Astrocyte (in vitro differentiated cells and primary cell): ENCODE measurements at regions not wholly inside any gene's neighbourhood (a gene's known extent, or its start where the extent isn't known, plus 50 kb on each side); places are given as distances from the start of the nearest gene placed in this dataset.

Source experiments
- DNase-seq: peaks from one replicate; pipeline ENCODE4 v3.0.0-alpha.2; 2010; ENCODE audit warnings: low read depth
- FAIRE-seq: peaks from 2 replicates; lab custom pipeline; 2011; peaks lifted over from hg19 to GRCh38; lab: Jason Lieb, UNC
- H2AFZ ChIP-seq: 2 replicates; pipeline ENCODE4 v1.6.0; 2012; ENCODE audit warnings: low read depth, low read length, inconsistent platforms
- H3K27ac ChIP-seq: 2 replicates; pipeline ENCODE4 v1.5.1; 2011; ENCODE audit warnings: low read depth, low read length, inconsistent platforms
- H3K27me3 ChIP-seq: 2 replicates; pipeline ENCODE4 v1.6.0; 2011; ENCODE audit warnings: low read length, inconsistent platforms; ENCODE audit not compliant: insufficient read depth
- H3K36me3 ChIP-seq: 2 replicates; pipeline ENCODE4 v1.5.1; 2011; ENCODE audit warnings: low read length, inconsistent platforms; ENCODE audit not compliant: insufficient read depth
- H3K4me1 ChIP-seq: 2 replicates; pipeline ENCODE4 v1.5.1; 2011; ENCODE audit warnings: low read length, inconsistent platforms; ENCODE audit not compliant: insufficient read depth
- H3K4me2 ChIP-seq: 2 replicates; pipeline ENCODE4 v1.6.0; 2012; ENCODE audit warnings: low read length, inconsistent platforms
- H3K4me3 ChIP-seq: 2 replicates; pipeline ENCODE4 v1.5.1; 2011; ENCODE audit warnings: low read depth, mild to moderate bottlenecking, low read length, inconsistent platforms; ENCODE audit not compliant: insufficient read depth
- H3K79me2 ChIP-seq: 2 replicates; pipeline ENCODE4 v1.6.0; 2012; ENCODE audit warnings: mild to moderate bottlenecking, low read length, inconsistent platforms; ENCODE audit not compliant: insufficient read depth
- H3K9ac ChIP-seq: 2 replicates; pipeline ENCODE4 v1.6.0; 2012; ENCODE audit warnings: mild to moderate bottlenecking, low read length, inconsistent platforms
- H3K9me3 ChIP-seq: 2 replicates; pipeline ENCODE4 v1.5.1; 2012; ENCODE audit warnings: low read depth, mild to moderate bottlenecking, low read length, inconsistent platforms; ENCODE audit not compliant: insufficient read depth
- H4K20me1 ChIP-seq: 2 replicates; pipeline ENCODE4 v1.6.0; 2012; ENCODE audit warnings: low read length, inconsistent platforms; ENCODE audit not compliant: insufficient read depth
- H3K27ac Mint-ChIP-seq: one replicate; pipeline ENCODE4 v1.8.0; 2021; ENCODE audit warnings: mild to moderate bottlenecking, mixed read lengths; ENCODE audit not compliant: unreplicated experiment
- H3K27me3 Mint-ChIP-seq: one replicate; pipeline ENCODE4 v1.8.0; 2021; ENCODE audit warnings: low read depth, mixed read lengths; ENCODE audit not compliant: unreplicated experiment
- H3K36me3 Mint-ChIP-seq: one replicate; pipeline ENCODE4 v1.8.0; 2021; ENCODE audit warnings: low read depth, mixed read lengths; ENCODE audit not compliant: unreplicated experiment
- H3K4me1 Mint-ChIP-seq: one replicate; pipeline ENCODE4 v1.8.0; 2021; ENCODE audit warnings: low read depth, mixed read lengths; ENCODE audit not compliant: unreplicated experiment
- H3K4me3 Mint-ChIP-seq: one replicate; pipeline ENCODE4 v1.8.0; 2021; ENCODE audit warnings: mild to moderate bottlenecking, moderate library complexity, mixed read lengths; ENCODE audit not compliant: unreplicated experiment
- H3K9me3 Mint-ChIP-seq: one replicate; pipeline ENCODE4 v1.8.0; 2021; ENCODE audit warnings: mild to moderate bottlenecking, mixed read lengths; ENCODE audit not compliant: unreplicated experiment
- EZH2 ChIP-seq: IDR thresholded peaks from 2 replicates; pipeline ENCODE4 v1.6.1; 2012; ENCODE audit warnings: mild to moderate bottlenecking, low read length, inconsistent platforms; ENCODE audit not compliant: insufficient read depth
- TF ChIP-seq, protein P1 (sequence below): IDR thresholded peaks from 2 replicates; pipeline ENCODE4 v1.5.1; 2011; ENCODE audit warnings: low read depth, mild to moderate bottlenecking, inconsistent platforms, low read length, moderate library complexity; ENCODE audit not compliant: insufficient read depth

DNA sequence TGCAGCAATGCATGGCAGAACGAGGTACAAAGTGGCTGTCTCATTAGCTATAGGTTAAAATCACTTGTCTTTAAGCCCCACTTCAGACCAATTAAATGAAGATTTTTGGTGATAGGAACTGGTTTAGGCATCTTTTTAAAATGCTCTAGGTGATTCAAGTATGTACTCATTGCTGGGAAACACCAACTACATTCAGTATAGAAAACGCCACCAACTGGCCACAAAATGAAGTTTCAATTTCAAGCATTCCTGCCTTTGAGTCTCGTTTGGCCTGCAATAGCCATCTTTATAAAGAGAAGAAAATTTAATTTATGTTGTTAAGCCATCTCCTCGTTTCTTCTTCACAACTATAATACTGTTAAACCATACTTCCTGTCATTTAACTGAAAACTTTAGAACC, 587.9 kb downstream of the GBE1 start:
- TF ChIP-seq, protein P1, sequence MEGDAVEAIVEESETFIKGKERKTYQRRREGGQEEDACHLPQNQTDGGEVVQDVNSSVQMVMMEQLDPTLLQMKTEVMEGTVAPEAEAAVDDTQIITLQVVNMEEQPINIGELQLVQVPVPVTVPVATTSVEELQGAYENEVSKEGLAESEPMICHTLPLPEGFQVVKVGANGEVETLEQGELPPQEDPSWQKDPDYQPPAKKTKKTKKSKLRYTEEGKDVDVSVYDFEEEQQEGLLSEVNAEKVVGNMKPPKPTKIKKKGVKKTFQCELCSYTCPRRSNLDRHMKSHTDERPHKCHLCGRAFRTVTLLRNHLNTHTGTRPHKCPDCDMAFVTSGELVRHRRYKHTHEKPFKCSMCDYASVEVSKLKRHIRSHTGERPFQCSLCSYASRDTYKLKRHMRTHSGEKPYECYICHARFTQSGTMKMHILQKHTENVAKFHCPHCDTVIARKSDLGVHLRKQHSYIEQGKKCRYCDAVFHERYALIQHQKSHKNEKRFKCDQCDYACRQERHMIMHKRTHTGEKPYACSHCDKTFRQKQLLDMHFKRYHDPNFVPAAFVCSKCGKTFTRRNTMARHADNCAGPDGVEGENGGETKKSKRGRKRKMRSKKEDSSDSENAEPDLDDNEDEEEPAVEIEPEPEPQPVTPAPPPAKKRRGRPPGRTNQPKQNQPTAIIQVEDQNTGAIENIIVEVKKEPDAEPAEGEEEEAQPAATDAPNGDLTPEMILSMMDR, result no peak
- no peak for TF ChIP-seq EZH2
- no peaks in the 10 kb centered on the region for H3K36me3 Mint-ChIP-seq
- no peak overlapping the region for H3K27ac Mint-ChIP-seq
- H3K27me3 Mint-ChIP-seq, result no peaks in the 10 kb centered on the region
- H3K4me1 Mint-ChIP-seq, result no peaks in the 10 kb centered on the region
- H3K9me3 Mint-ChIP-seq, result no peaks in the 10 kb centered on the region
- no peaks in the 10 kb centered on the region for H3K9me3 ChIP-seq
- no peak overlapping the region for H3K4me2 ChIP-seq
- H2AFZ ChIP-seq, result no peak overlapping the region
- no peak for DNase-seq
- no peaks in the 10 kb centered on the region for H4K20me1 ChIP-seq
- H3K9ac ChIP-seq, result no peak overlapping the region
- no peak overlapping the region for H3K4me3 Mint-ChIP-seq
- no peaks in the 10 kb centered on the region for H3K79me2 ChIP-seq
- no peak overlapping the region for H3K27ac ChIP-seq
- no peaks in the 10 kb centered on the region for H3K4me1 ChIP-seq
- no peaks in the 10 kb centered on the region for H3K36me3 ChIP-seq
- no peak for FAIRE-seq
- H3K4me3 ChIP-seq, result no peak overlapping the region
- H3K27me3 ChIP-seq, result no peaks in the 10 kb centered on the region

DNA sequence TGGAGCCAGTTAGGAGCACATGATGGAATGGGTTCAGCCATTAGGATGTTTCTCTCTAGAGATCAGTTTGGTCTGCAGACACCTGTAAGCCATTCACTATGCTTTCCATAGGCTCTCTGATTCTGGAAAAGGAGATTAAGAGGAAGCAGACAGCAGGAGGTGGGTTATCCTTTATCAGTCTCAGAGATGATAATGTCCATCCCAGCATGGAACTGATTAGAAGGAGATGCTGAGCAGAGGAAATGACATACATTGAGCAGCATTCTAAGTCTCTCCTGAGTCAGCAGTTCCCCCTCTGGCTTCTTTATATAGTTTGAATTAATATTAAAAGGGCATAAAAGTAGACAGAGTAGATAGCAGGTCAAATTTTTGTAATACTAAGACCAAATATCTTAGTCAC, 591.1 kb downstream of the GBE1 start:
- H3K27me3 ChIP-seq, result no peaks in the 10 kb centered on the region
- Mint-ChIP-seq H3K27ac (no peak overlapping the region), H3K9me3 (no peaks in the 10 kb centered on the region), H3K4me3 (no peak overlapping the region), H3K27me3 (no peaks in the 10 kb centered on the region), H3K4me1 (no peaks in the 10 kb centered on the region), H3K36me3 (no peaks in the 10 kb centered on the region)
- DNase-seq (no peak), FAIRE-seq (no peak)
- H3K9ac ChIP-seq, result no peak overlapping the region
- H3K4me2 ChIP-seq, result no peak overlapping the region
- H3K27ac ChIP-seq, result no peak overlapping the region
- no peak for TF ChIP-seq EZH2
- TF ChIP-seq, protein P1, result no peak
- H3K79me2 ChIP-seq, result no peaks in the 10 kb centered on the region
- no peaks in the 10 kb centered on the region for H3K36me3 ChIP-seq
- no peak overlapping the region for H2AFZ ChIP-seq
- H4K20me1 ChIP-seq, result no peaks in the 10 kb centered on the region
- no peaks in the 10 kb centered on the region for H3K9me3 ChIP-seq
- no peak overlapping the region for H3K4me3 ChIP-seq
- no peaks in the 10 kb centered on the region for H3K4me1 ChIP-seq

DNA sequence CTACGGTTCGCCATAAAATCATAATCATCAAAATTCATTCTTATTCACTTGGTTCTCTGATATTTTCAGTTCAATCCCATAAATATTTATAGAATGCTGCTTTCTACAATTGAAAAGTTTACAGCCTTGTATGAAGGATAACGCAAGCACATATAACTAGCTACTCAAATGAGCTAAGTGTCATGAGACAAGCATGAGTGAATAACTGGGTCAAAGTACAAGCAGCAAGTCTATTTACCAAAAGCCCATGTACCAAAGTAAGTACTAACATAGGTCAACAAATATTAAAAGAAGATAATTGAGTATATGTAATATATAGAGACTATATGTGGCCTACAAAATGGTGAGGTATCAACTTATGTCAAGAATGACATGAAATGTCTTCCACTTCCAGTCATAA, 596.6 kb downstream of the GBE1 start:
- Histone ChIP-seq H2AFZ (no peak overlapping the region), H3K4me1 (no peaks in the 10 kb centered on the region), H3K9me3 (no peaks in the 10 kb centered on the region), H3K4me2 (no peak overlapping the region), H3K79me2 (no peaks in the 10 kb centered on the region), H3K27me3 (no peaks in the 10 kb centered on the region), H4K20me1 (no peaks in the 10 kb centered on the region), H3K9ac (no peak overlapping the region), H3K4me3 (no peak overlapping the region), H3K27ac (no peak overlapping the region), H3K36me3 (no peaks in the 10 kb centered on the region)
- no peak for FAIRE-seq
- Mint-ChIP-seq H3K4me1 (no peaks in the 10 kb centered on the region), H3K4me3 (no peak overlapping the region), H3K9me3 (no peaks in the 10 kb centered on the region), H3K27me3 (no peaks in the 10 kb centered on the region), H3K36me3 (no peaks in the 10 kb centered on the region), H3K27ac (no peak overlapping the region)
- TF ChIP-seq, protein P1, result no peak
- no peak for TF ChIP-seq EZH2
- DNase-seq, result no peak
